DMS153 (cell line): ENCODE measurements at regions not wholly inside any gene's neighbourhood (a gene's known extent, or its start where the extent isn't known, plus 50 kb on each side); places are given as distances from the start of the nearest gene placed in this dataset.
"Not testable (repeated sequence)": the region's sequence is repeated elsewhere in the genome, so short reads cannot be mapped to it uniquely, and the experiment has no call there.

Experiments
- DNase-seq: peaks from one replicate; lab custom pipeline; 2025; lab: John Stamatoyannopoulos, UW

DNA sequence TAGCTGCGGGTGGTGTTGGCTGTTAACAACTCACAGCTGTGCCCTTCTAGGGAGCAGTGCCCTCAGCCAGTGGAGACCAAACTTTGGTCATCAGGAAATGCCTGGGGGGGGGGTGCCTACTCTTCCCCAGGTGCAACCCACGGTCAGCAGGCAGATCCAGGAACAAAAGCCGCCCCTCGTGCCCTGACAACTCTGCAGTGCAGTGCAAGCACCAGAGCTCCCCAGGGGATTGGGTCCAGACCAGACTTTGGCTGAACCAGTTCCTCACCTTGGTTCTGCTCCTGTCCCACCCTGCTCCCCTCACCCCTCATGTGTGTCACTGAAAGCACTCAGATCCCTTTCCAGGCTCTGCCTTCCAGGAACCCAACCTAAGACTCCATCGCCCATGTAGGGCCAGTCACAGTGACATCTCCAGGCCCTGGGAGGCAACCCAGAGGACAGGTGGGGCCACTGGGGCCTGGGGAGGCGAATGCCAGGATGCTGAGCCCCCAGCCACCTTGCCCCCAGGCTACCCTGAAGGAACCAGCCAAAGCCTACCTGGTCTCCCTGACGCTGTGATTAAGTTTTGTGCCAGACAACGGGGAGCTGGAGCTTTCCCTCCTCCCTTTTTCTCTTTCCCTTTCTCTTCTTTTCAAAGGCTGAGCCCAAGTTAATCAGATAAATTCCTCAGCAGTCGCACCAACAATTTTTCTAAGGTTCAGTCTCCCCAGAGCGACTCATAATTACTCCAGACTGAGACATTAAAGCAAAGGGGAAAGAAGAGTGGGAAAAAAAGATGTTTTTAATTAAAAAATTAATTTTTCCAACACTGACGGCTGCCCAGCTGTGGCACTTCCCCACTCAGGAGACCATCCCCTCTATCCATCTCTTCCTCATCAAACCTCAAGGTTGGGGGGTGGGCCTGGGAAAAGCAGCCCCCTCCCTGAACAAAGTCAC is 207.5 kb upstream of the LINGO1 start:
- DNase-seq, result no peak

DNA sequence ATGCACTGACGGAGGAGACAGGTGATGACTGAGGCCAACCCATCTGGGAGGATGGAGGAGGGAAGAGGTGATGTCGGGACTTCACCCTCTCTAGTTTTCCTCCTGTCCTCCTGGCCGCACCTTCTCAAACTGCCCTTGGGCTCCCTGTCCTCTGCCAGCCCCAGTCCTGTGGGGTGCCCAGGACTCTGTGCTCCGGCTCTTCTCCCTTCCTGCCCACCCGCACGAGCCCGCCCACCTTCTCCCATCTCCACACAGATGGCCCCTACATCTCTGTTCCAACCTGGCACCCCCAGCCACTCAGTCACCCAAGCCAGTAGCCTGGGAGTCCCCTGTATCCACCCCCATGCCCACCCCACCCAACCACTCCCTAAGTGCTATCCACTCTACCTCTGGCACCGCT is 206.7 kb upstream of the LINGO1 start:
- DNase-seq, result no peak

DNA sequence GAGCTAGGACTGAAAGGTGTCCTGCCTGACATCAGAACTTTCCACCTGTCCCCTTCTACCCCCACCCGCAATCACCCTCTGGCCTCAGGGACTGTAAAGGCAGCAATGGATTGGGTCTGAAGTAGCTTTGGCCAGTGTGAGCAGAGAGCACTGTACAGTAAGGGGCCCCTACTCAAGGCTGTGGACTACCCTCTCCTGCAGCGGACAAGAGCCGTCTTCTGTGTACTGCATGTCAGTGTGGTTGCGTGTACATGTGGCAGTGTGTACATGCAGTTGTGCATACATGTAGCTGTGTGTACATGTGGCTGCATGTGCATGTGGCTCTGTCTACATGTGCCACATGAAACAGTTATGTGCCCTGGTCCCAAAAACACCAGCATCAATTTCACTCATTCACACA is 205.9 kb upstream of the LINGO1 start:
- no peak for DNase-seq

DNA sequence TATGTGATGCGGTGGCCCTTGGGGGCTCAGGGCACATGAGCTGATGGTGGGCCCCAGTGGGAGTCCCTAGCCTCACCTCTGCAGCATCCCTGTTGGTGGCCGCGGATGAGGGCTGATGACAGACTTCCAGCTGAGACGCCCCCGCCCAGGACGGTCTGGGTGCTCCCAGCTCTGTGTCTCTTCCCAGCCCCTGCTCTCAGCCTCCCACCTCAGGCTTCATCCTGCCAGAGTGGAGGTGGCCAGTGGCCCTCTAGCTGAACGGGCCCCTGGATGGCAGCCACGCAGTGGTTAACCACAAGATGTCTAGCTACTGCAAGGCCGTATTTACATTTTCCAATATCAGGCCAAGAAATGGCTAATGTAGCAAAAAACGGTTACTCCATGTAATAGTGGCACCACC is 205.3 kb upstream of the LINGO1 start:
- no peak for DNase-seq

DNA sequence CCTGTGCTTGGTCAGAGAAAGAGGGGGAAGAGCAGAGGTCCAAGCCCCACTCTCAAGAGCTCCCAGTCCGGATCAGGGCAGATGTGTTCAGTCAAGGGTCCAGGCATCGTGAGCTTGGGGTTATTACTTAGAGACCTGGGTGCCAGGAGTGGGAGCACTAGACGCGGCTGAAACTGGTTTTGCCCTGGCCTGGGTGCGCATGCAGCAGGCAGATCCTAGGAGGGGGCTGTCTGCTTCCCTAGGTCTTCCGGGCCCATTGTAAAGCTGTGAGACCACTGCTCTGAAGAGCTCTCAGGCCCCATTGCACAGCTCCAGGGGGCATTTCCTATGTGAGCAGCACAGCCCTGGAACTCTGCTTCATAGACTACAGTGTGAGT is 204.9 kb upstream of the LINGO1 start:
- no peak for DNase-seq

DNA sequence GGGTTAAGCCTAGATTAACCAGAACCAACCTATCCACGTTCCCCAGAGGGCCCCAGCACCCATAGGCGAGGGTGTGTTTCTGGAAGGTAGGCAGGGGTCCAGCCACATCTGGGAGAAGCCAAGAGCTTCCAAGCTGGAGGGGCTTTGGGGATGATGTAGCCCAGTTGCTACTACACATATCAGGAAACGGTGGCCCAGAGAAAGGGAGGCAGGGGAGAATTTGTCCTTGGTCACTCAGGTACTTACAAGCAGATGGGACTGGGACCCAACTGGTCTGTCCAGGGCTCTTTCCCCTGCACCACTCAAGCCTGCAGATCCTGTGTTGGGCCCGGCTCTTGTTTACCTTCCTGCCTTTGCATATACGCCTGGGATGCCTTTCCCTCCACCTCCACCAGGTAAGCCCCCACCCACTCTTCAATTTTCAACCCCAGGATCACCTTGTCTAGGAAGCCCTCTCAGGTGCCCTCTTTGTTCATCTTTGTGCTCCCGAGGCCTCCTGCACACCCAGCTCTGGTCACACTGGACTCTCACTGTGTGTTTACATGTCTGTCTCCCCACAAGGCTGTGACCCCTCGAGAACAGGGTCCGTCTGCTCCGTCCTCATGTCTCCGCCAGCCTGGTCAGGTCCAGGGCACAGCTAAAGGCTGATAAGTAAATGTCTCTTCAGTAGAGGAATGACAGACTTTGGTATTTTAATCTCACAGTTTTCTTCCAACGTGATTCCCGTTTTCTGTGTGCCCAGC is 204.4 kb upstream of the LINGO1 start:
- no peak for DNase-seq

DNA sequence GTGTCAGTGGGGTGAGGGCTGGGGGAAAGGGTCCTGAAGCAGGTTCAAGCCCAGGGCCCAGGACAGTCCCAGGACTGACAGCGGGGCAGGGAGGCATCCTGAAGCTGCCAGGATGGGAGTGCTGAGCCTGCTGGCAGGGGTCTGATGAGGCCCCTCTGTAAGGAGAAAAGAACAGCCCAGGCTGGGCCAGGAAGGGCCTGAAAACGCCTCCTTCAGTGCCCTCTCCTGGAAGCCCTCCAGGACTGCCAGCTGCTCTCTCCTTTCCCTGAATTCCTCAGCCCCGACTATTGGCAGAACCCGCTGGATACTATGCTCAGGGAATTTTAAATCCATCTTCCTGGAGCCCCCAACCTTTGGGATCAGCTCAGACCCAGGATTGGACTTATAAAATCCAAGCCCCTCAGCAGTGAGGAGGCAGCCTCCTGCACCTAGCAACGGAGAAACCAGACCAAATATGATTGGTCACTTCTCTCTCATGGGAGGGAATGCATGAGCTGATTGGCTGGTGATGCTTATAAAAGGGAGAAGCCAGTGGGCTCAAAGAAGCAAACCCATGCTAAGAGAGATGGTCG is 203.5 kb upstream of the LINGO1 start:
- no peak for DNase-seq

DNA sequence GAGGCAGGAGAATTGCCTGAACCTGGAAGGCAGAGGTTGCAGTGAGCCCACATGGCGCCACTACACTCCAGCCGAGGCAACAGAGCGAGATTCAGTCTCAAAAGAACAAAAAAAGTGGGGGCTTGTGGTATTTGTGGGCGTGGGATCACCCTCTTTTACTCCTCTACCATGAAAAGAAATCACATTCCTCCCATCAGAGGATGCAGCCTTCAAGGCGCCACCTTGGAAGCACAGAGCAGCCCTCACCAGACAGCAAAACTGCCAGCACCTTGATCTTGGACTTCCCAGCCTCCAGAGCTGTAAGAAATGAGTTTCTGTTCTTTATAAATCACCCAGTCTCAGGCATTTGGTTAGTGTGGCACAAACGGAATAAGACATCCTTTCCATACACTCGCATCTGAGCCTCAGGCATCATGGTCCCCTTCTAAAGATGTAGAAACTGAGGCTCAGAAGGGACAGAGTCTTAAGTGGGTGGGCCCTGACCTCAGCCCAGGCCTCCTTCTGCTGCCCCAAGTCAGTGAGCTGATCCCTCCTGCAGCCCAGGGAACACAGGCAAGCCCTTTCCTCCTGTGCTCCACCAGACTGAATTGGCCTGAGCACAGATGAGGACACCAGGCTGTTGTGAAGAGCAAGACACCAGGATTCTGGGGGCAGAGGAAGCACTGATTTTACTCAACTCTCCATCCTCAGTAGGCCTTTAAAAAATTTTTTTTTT is 201.7 kb upstream of the LINGO1 start:
- DNase-seq, result no peak

DNA sequence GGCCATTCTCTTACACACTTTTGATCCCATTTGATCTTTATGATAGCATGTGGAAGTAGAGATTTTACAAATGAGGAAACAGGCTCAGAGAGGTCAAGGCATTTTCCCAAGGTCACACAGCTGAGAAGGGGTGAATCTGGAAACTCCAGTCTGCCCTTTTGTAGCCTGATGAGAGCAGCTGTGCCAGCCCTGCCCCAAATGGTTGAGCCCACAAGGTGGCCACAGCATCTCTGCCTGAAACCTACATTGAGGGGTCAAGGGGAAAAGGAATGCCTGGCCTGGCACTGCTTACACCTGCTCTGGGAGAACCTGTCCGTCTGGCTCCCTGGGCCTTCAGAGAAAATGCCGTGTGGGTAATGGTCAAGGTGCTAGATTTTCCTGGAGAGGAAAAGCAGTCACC is 200.2 kb upstream of the LINGO1 start:
- DNase-seq, result no peak

DNA sequence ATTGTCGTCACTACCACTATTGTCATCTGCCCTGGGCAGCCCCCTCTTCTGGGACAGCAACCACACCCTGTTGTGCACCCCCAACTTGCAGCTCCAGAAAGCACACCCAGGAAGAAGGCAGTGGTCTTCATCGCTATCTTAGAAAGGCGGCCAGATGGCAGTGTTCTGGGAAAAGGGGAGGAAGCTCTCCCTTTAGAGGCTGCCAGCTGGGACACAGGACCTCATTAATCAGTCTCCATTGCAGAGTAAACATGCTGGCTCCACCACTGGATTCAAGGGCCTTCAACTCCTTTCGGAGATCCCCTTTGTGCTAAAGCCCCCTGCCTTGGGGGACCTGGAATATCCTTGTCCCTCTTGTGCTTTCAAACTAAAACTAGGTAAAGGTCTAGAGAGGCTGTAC is 199.3 kb upstream of the LINGO1 start:
- DNase-seq, result no peak

DNA sequence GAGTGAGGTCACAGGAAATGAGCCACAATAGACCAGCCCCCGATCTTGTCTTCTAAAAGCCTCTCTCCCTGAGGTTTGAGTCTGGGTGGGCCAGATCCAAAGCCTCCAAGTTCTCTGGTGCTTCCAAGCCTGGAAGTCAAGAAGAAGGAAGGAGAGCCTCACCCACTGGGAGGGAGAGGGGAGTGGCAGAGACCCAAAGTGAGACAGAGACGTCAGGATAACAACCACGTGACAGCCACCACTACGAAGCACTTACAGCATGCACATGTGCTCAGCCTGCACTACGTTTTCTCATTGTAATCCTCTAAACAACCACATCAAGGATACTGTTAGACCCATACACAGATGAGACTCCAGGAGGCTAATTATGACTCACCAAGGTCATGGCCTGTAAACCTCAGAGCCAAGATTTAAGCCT is 197.3 kb upstream of the LINGO1 start:
- DNase-seq, result no peak

DNA sequence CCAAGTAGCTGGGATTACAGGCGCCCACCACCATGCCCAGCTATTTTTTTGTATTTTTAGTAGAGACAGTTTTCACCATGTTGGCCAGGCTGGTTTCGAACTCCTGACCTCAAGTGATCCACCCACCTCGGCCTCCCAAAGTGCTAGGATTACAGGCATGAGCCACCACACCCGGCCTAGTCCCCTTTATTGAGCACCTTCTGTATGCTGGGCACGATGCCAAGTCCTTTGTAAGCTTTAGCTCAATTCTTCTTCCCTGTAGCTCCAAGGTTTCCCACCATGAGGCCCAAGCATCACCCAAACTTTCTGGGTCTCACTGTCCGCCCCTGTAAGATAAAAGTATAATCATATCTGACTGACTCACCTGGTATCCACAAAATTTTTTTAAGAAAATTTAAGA is 196.6 kb upstream of the LINGO1 start:
- DNase-seq, result not testable (repeated sequence)

DNA sequence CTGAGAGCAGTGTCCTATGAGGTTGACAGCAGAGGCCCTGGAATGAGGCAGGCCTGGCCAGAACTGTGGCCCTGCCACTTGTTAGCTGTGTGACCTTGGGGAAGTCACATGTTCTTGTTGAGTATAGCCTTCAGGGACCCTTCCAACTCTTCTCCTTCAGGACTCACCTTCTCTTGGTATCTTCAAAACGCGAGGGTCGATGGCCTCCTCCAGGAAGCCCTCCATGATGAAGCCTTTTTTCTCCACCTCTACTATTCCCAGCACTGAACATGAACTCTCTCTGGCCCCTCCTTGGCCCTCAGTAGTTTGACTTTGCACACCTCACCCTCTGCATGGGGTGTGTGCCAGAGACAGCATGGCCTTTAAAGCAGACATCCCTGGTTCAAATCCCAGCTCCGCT is 195.1 kb upstream of the LINGO1 start:
- DNase-seq, result no peak

DNA sequence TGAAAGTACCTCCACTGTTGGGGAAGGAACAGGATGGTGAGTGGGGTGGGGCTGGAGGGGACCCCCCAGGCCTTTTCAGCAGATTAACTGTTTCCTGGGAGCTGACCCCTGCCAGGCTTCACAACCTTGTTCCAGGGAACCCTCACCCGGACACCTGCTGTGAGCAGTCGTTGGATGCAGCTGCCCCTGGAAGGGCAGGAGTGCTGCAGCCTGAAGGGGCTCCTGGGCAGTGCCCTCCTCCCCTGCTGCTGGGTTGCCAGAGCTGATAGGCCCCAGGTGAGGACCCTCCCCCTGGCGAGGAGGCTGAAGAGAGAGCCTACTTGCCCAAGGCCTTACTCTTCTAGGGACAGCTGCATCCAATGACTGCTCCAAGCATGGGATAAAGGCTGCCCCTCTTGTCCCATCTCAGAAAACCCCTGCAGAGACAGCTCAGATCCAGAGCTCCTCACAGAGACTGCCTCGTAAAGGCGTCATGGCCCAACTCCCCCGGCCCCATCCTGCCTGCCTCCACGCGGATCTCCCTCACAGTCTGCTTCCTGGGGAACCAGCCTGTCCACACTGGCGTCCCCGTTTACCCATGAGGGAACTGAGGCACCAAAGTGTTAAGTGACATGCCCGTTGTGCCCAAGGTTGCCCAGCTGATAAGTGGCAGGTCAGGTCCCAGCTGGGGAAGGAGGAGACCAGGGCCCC is 193.4 kb upstream of the LINGO1 start:
- no peak for DNase-seq

DNA sequence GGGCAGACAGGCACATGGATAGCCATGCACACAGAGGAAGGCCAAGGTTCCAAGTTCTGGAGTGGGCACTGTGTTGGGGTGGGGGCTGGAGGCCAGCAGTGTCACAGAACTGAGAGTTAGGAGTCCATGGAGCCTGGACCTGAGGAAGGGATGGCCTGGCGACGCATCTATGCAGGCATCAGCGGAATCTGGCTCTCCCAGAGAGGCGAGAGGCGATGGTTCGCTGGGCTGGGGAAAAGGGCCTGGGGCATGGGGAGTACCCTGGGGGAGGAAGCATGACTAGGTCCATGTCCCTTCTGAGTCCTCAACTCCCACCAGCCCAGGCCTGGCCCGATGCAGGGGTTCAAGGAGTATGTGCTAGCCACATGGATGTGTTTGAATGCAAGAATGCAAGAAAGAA is 192.8 kb upstream of the LINGO1 start:
- DNase-seq, result no peak

DNA sequence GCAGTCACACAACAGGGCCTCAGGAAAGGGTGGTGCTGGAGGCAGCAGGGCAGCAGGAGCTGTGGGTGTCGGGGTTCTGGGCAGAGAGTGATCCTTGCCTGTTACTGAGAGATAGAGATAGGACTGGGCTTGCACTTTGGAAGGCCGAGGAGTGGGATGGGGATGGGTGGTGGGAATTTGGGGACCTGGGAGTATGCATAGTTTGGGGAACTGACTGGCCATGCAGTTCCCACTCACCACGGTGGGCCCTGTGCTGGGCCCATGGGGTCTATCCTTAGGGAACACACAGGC is 192.5 kb upstream of the LINGO1 start:
- DNase-seq, result no peak

DNA sequence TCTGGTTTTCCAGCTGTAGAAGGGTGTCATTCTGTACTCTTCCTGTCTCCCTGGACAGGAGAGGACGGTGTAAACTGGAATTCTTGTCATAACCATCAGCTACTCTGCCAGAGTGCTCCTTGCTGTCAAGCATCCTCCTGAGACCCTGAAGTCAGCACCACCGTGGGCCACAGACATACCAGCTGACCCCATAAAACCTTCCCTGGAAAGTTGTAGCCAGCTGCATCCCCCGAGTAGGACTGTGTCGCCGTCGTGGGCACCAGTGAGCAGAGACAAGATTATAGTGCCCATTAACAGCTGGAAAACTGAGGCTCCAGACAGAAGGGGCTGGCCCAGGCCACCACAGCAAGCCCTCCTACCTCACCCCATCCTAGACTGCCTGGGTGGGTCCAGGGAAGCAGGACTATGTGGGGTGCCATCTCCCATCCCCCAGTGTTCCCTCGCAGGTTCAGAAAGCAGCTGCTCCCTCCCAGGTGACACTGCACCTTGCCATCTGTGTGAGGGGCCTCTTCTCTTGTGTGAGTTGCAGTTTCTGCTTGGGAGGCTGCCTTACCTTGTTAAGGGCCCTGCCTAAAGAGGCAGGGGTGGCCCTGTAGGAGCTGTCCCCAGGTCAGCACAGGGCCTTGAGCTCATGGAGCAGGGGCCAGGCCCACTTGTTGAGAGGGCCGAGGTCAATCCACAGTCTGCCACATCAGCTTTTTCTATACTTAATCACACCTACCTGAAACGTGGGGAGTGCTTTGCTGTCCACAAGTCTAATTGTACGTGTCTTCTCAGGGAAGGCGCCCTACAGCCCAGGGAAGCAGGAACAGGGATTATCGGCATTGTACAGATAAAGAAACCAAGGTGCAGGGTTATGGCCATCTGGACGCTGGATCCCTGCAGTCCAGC is 191.9 kb upstream of the LINGO1 start:
- DNase-seq, result no peak

DNA sequence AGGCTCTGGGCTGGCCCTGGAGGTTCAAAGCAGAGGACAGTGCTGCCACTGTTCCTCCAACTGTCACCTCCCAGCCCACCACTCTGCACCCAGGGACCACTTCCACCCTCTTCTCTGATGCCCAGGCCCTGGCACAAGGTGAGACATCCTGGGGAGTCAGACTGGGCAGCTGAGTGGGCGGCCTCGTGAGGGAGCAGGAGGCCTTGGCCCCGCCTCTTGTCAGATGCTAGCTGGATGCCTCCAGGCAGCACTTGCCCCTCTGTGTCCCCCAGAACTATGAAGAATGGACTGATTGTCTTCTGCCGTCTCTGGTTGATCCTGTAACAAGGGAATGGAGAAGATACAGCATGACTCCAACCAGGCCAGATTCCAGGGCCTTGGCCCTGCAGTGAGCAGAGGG is 191.0 kb upstream of the LINGO1 start:
- no peak for DNase-seq

DNA sequence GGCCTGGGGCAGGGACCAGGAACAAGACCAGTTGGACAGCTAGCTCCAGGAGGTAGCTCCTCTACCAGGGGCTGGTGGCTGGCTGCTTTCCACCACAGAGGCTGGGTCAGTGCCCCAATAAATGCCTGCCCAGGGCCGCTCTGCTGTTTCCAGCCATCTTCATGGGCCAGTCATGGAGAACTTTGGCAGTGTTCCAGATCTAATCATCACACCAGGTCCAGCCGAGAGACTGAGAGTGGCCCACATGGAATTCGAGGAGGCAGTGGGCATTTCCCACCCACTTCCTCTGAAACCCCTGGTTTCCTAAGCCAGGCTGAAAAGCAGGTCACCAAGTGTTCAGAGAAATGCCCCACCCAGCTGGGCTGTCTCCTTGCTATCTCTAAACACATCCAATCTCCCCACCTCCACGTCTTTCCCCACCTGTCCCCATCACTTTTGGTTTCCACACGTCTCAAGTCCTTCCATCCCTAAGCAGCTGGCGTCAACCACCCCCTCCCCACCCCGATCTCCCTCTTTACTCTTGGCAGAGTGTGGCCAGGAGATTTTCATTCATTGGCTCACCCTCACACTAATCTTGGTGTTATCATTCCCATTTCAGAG is 190.0 kb upstream of the LINGO1 start:
- no peak for DNase-seq

DNA sequence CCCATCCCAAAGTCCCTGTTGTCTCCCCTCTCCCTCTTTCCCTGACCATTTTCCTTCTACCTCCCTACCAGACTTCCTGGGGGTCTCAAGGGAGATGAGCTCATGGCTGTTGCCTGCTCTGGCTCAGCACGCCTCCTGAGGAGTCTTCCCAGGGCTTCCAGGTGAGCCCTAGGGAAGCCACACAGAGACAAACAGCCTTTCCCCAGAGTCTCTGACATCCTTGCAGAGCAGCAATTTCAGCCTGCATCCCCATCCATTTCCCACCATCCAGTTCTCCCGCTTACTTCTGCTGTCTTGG is 189.2 kb upstream of the LINGO1 start:
- no peak for DNase-seq
